ENCODE measurements at regions not wholly inside any gene's neighbourhood (a gene's known extent, or its start where the extent isn't known, plus 50 kb on each side); places are given as distances from the start of the nearest gene placed in this dataset.
"Not testable (repeated sequence)": the region's sequence is repeated elsewhere in the genome, so short reads cannot be mapped to it uniquely, and the experiment has no call there.

- TF ChIP-seq, protein P1, sequence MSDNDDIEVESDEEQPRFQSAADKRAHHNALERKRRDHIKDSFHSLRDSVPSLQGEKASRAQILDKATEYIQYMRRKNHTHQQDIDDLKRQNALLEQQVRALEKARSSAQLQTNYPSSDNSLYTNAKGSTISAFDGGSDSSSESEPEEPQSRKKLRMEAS (IDR thresholded peaks at IDR 0.05; ENCODE audit: low read depth, low read length) = not testable (repeated sequence)
- TF ChIP-seq, protein P2, sequence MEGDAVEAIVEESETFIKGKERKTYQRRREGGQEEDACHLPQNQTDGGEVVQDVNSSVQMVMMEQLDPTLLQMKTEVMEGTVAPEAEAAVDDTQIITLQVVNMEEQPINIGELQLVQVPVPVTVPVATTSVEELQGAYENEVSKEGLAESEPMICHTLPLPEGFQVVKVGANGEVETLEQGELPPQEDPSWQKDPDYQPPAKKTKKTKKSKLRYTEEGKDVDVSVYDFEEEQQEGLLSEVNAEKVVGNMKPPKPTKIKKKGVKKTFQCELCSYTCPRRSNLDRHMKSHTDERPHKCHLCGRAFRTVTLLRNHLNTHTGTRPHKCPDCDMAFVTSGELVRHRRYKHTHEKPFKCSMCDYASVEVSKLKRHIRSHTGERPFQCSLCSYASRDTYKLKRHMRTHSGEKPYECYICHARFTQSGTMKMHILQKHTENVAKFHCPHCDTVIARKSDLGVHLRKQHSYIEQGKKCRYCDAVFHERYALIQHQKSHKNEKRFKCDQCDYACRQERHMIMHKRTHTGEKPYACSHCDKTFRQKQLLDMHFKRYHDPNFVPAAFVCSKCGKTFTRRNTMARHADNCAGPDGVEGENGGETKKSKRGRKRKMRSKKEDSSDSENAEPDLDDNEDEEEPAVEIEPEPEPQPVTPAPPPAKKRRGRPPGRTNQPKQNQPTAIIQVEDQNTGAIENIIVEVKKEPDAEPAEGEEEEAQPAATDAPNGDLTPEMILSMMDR (IDR thresholded peaks at IDR 0.05; ENCODE audit: low read depth, low read length) = not testable (repeated sequence)
- TF ChIP-seq POLR2A (IDR thresholded peaks at IDR 0.05; ENCODE audit: extremely low read depth, insufficient read length) = not testable (repeated sequence)
Measured at GRCh38 chr9:42338275-42338674, 154.8 kb downstream of the SPATA31A6 start.
